GM12872 (cell line): ENCODE measurements at regions not wholly inside any gene's neighbourhood (a gene's known extent, or its start where the extent isn't known, plus 50 kb on each side); places are given as distances from the start of the nearest gene placed in this dataset.

Source experiments
- CTCF ChIP-seq: IDR thresholded peaks from 3 replicates; pipeline ENCODE4 v1.5.1; 2011; ENCODE audit warnings: low read depth, mild to moderate bottlenecking, low read length, moderate library complexity; ENCODE audit not compliant: insufficient read depth

- TF ChIP-seq CTCF: no peak
Observed at GRCh38 chr7:25727446-25727845, 424.6 kb upstream of the NFE2L3 start.

GRCh38 chr7:25727876-25728275, 424.1 kb upstream of the NFE2L3 start:
- TF ChIP-seq CTCF: no peak

- no peak for TF ChIP-seq CTCF
Observed at GRCh38 chr7:25731068-25731845, 420.7 kb upstream of the NFE2L3 start.

GRCh38 chr7:25731846-25732245, 420.2 kb upstream of the NFE2L3 start:
- TF ChIP-seq CTCF: no peak

GRCh38 chr7:25732766-25733217, 419.2 kb upstream of the NFE2L3 start:
- TF ChIP-seq CTCF: no peak

- no peak for TF ChIP-seq CTCF
Observed at GRCh38 chr7:25735674-25736242, 416.2 kb upstream of the NFE2L3 start.

- no peak for TF ChIP-seq CTCF
Observed at GRCh38 chr7:25738528-25738927, 413.5 kb upstream of the NFE2L3 start.
